GM23338 (cell line): ENCODE measurements at regions not wholly inside any gene's neighbourhood (a gene's known extent, or its start where the extent isn't known, plus 50 kb on each side); places are given as distances from the start of the nearest gene placed in this dataset.

Experiments used
- ATAC-seq: fragments of 200-7000 bp; cut with Tn5 transposase; 3 replicates; pipeline ENCODE4 v1.9.1; 2020
- DNase-seq: peaks from one replicate; pipeline ENCODE4 v3.0.0-alpha.2; 2015; ENCODE audit warnings: low spot score
- H2AFZ ChIP-seq: fragments of 200-600 bp; sonication (generic); 2 replicates; pipeline ENCODE4 v1.8.0; 2016; ENCODE audit warnings: antibody characterized with exemption, mild to moderate bottlenecking, moderate library complexity
- H3F3A ChIP-seq: fragments of 200-600 bp; sonication (generic); replicated peaks from 2 replicates; pipeline ENCODE4 v1.8.0; 2017; ENCODE audit warnings: antibody characterized with exemption, mixed run types, low read depth
- H3K27ac ChIP-seq: fragments of 200-600 bp; sonication (generic); 2 replicates; pipeline ENCODE4 v1.6.1; 2016; ENCODE audit warnings: low read depth
- H3K27me3 ChIP-seq: fragments of 200-600 bp; sonication (generic); 2 replicates; pipeline ENCODE4 v1.8.0; 2016; ENCODE audit warnings: mild to moderate bottlenecking, mixed run types, moderate library complexity; ENCODE audit not compliant: insufficient read depth
- H3K36me3 ChIP-seq: fragments of 200-600 bp; sonication (generic); 2 replicates; pipeline ENCODE4 v1.8.0; 2016; ENCODE audit warnings: mild to moderate bottlenecking; ENCODE audit not compliant: insufficient read depth
- H3K4me1 ChIP-seq: fragments of 200-600 bp; sonication (generic); 2 replicates; pipeline ENCODE4 v1.8.0; 2016; ENCODE audit warnings: mild to moderate bottlenecking, moderate library complexity; ENCODE audit not compliant: insufficient read depth
- H3K4me2 ChIP-seq: fragments of 200-600 bp; sonication (generic); 2 replicates; pipeline ENCODE4 v1.7.1; 2017; ENCODE audit warnings: mixed run types
- H3K4me3 ChIP-seq: fragments of 200-600 bp; sonication (generic); 2 replicates; pipeline ENCODE4 v1.6.1; 2016; ENCODE audit warnings: mixed run types
- H3K79me2 ChIP-seq: fragments of 200-600 bp; sonication (generic); replicated peaks from 2 replicates; pipeline ENCODE4 v1.8.0; 2017; ENCODE audit warnings: mild to moderate bottlenecking; ENCODE audit not compliant: insufficient read depth
- H3K9me2 ChIP-seq: fragments of 200-600 bp; sonication (generic); 2 replicates; pipeline ENCODE4 v1.8.0; 2017; ENCODE audit not compliant: insufficient read depth
- H4K20me1 ChIP-seq: fragments of 200-600 bp; sonication (generic); replicated peaks from 2 replicates; pipeline ENCODE4 v1.8.0; 2017; ENCODE audit warnings: mild to moderate bottlenecking; ENCODE audit not compliant: insufficient read depth
- H3K27ac Mint-ChIP-seq: 2 replicates; pipeline ENCODE4 v1.8.0; 2020; ENCODE audit warnings: inconsistent platforms, mild to moderate bottlenecking, moderate library complexity, mixed read lengths
- H3K27me3 Mint-ChIP-seq: 3 replicates; pipeline ENCODE4 v1.8.0; 2022; ENCODE audit warnings: low read depth, mild to moderate bottlenecking, moderate library complexity, mixed read lengths, inconsistent platforms; ENCODE audit not compliant: insufficient read depth, poor library complexity
- H3K36me3 Mint-ChIP-seq: 3 replicates; pipeline ENCODE4 v1.8.0; 2021; ENCODE audit warnings: low read depth, mild to moderate bottlenecking, inconsistent platforms, moderate library complexity, mixed read lengths
- H3K4me1 Mint-ChIP-seq: 3 replicates; pipeline ENCODE4 v1.8.0; 2020; ENCODE audit warnings: mild to moderate bottlenecking, inconsistent platforms, mixed read lengths
- H3K4me3 Mint-ChIP-seq: 3 replicates; pipeline ENCODE4 v1.8.0; 2021; ENCODE audit warnings: moderate library complexity, mild to moderate bottlenecking, inconsistent platforms, mixed read lengths
- H3K9me3 Mint-ChIP-seq: 3 replicates; pipeline ENCODE4 v1.8.0; 2020; ENCODE audit warnings: moderate library complexity, mild to moderate bottlenecking, inconsistent platforms, mixed read lengths
- CREB1 ChIP-seq: fragments of 250-450 bp; sonication (Bioruptor Pico); IDR thresholded peaks from 2 replicates; pipeline ENCODE4 v1.5.0; 2020; ENCODE audit warnings: low read depth, mild to moderate bottlenecking, moderate library complexity
- CTCF ChIP-seq, 2 experiments: fragments of 200-600 bp in 1 of 2; sonication (generic) in 1 of 2; conservative IDR thresholded peaks; 2 replicates each; pipeline versions ENCODE4 v1.5.1 to v1.6.1; 2016 to 2017; ENCODE audit warnings: antibody characterized with exemption in 2 of 2, low read depth in 2 of 2, mild to moderate bottlenecking in 2 of 2, moderate library complexity in 1 of 2
- ETS1 ChIP-seq: IDR thresholded peaks from 2 replicates; pipeline ENCODE4 v1.6.1; 2016; ENCODE audit warnings: antibody characterized with exemption
- EZH2phosphoT487 ChIP-seq: fragments of 200-600 bp; sonication (generic); IDR thresholded peaks from one replicate; pipeline ENCODE4 v1.8.1; 2018; ENCODE audit warnings: antibody characterized with exemption; ENCODE audit not compliant: unreplicated experiment
- JUNB ChIP-seq: IDR thresholded peaks from one replicate; pipeline ENCODE4 v1.6.1; 2016; ENCODE audit warnings: antibody characterized with exemption; ENCODE audit not compliant: unreplicated experiment
- NANOG ChIP-seq: IDR thresholded peaks from 2 replicates; pipeline ENCODE4 v1.6.1; 2016; ENCODE audit warnings: antibody characterized with exemption, borderline replicate concordance
- POLR2AphosphoS5 ChIP-seq: IDR thresholded peaks from 2 replicates; pipeline ENCODE4 v1.6.1; 2016; ENCODE audit warnings: antibody characterized with exemption, low read depth
- REST ChIP-seq: IDR thresholded peaks from one replicate; pipeline ENCODE4 v1.6.1; 2018; ENCODE audit warnings: antibody characterized with exemption; ENCODE audit not compliant: unreplicated experiment
- STAT1 ChIP-seq: IDR thresholded peaks from one replicate; pipeline ENCODE4 v1.6.1; 2016; ENCODE audit warnings: antibody characterized with exemption; ENCODE audit not compliant: unreplicated experiment
- ZNF114 ChIP-seq: fragments of 250-450 bp; sonication (Bioruptor Pico); IDR thresholded peaks from 2 replicates; pipeline ENCODE4 v1.5.0; 2020; ENCODE audit warnings: mild to moderate bottlenecking, moderate library complexity
- ZNF331 ChIP-seq: fragments of 250-450 bp; sonication (Bioruptor Pico); IDR thresholded peaks from 2 replicates; pipeline ENCODE4 v1.5.0; 2020; ENCODE audit warnings: low read depth, mild to moderate bottlenecking, moderate library complexity
- ZNF462 ChIP-seq: fragments of 250-450 bp; sonication (Bioruptor Pico); IDR thresholded peaks from 2 replicates; pipeline ENCODE4 v1.5.0; 2020; ENCODE audit warnings: mild to moderate bottlenecking, moderate library complexity

- H3K27me3 Mint-ChIP-seq: peaks cover 5% of the 10 kb centered on the region
- H3K4me3 Mint-ChIP-seq: no peak overlapping the region
- peaks cover 14% of the 10 kb centered on the region for H3K4me1 Mint-ChIP-seq
- no peaks in the 10 kb centered on the region for H3K36me3 Mint-ChIP-seq
- ATAC-seq: peak; percentile 82
- Histone ChIP-seq H3K4me2 (no peak overlapping the region), H3K79me2 (no peaks in the 10 kb centered on the region), H3K9me2 (no peaks in the 10 kb centered on the region), H2AFZ (peak overlapping the region; percentile 78; the same call in 1 of the 2 replicates), H3K27me3 (no peaks in the 10 kb centered on the region), H3F3A (0 out of 2 replicates have a peak, but pooled peaks cover 2% of the 10 kb centered on the region), H3K4me3 (no peak overlapping the region), H3K27ac (no peak overlapping the region), H3K36me3 (no peaks in the 10 kb centered on the region), H3K4me1 (peaks cover 7% of the 10 kb centered on the region), H4K20me1 (no peaks in the 10 kb centered on the region)
- peak; percentile 44 for DNase-seq
- H3K9me3 Mint-ChIP-seq: no peaks in the 10 kb centered on the region
- H3K27ac Mint-ChIP-seq: no peak overlapping the region
- TF ChIP-seq ZNF114 (CRISPR knock-in tag): no peak
- TF ChIP-seq STAT1: no peak
- no peak for TF ChIP-seq REST
- no peak for TF ChIP-seq ZNF331 (CRISPR knock-in tag)
- no peak for TF ChIP-seq ZNF462 (CRISPR knock-in tag)
- TF ChIP-seq POLR2AphosphoS5: no peak
- no peak for TF ChIP-seq EZH2phosphoT487
- no peak for TF ChIP-seq CTCF (conservative IDR thresholded peaks at IDR 0.05; ENCODE audit: low read depth in 2 of 2)
- TF ChIP-seq NANOG: no peak
- no peak for TF ChIP-seq ETS1
- no peak for TF ChIP-seq JUNB
- TF ChIP-seq CREB1 (CRISPR knock-in tag): no peak
Observed at GRCh38 chr9:36499174-36499890, 73.4 kb upstream of the MELK start.
